Activated naive CD4-positive, alpha-beta T cell treated with anti-CD3 and anti-CD28 coated beads, Interleukin-2, amount 50 U/mL, for 72 hours (primary cell): ENCODE measurements at regions not wholly inside any gene's neighbourhood (a gene's known extent, or its start where the extent isn't known, plus 50 kb on each side); places are given as distances from the start of the nearest gene placed in this dataset.

Experiments used
- ATAC-seq, 2 donors: fragments of 150-1000 bp; cut with Tn5 transposase; 2 replicates each; pipeline ENCODE4 v1.10.0; 2021; ENCODE audit warnings: mild to moderate bottlenecking in 2 of 2, moderate library complexity in 2 of 2
- DNase-seq, 2 donors: peaks; one replicate each; pipeline ENCODE4 v3.0.0; 2021 to 2022; ENCODE audit warnings: low spot score in 2 of 2
- H3K27ac Mint-ChIP-seq, 2 donors: one replicate each; pipeline ENCODE4 v1.8.0; 2022; ENCODE audit warnings: mild to moderate bottlenecking in 2 of 2, mixed read lengths in 2 of 2
- H3K36me3 Mint-ChIP-seq, 2 donors: one replicate each; pipeline ENCODE4 v1.8.0; 2022; ENCODE audit warnings: mixed read lengths in 2 of 2
- H3K9me3 Mint-ChIP-seq, 2 donors: one replicate each; pipeline ENCODE4 v1.8.0; 2022; ENCODE audit warnings: mixed read lengths in 2 of 2

GRCh38 chr4:139611391-139611790, 54.2 kb upstream of the MGST2 start:
- ATAC-seq (no peak), DNase-seq (no peak)
- peaks cover 6% of the 10 kb centered on the region in 2 donors for H3K36me3 Mint-ChIP-seq
- peak overlapping the region in 1 of 2 donors; percentile 17 for H3K27ac Mint-ChIP-seq
- H3K9me3 Mint-ChIP-seq, result peaks cover 5% of the 10 kb centered on the region in 2 donors

- no peak for ATAC-seq
- peaks cover 14 to 18% of the 10 kb centered on the region in 2 donors for H3K9me3 Mint-ChIP-seq
Measured at GRCh38 chr4:139609647-139610046, 53.6 kb upstream of the SETD7 start.

GRCh38 chr4:139607502-139608060, 51.6 kb upstream of the SETD7 start:
- ATAC-seq, result no peak
- H3K9me3 Mint-ChIP-seq, result peaks cover 14 to 18% of the 10 kb centered on the region in 2 donors
- H3K27ac Mint-ChIP-seq, result no peak overlapping the region
- peaks cover 15 to 16% of the 10 kb centered on the region in 2 donors for H3K36me3 Mint-ChIP-seq
- DNase-seq, result no peak

More at GRCh38 chr4:139609647-139610046, 53.6 kb upstream of the SETD7 start:
- Mint-ChIP-seq H3K36me3 (peaks cover 15 to 16% of the 10 kb centered on the region in 2 donors), H3K27ac (no peak overlapping the region)
- no peak for DNase-seq

- DNase-seq, result no peak
Measured at GRCh38 chr4:139606579-139607501, 50.8 kb upstream of the SETD7 start.

GRCh38 chr4:139606103-139606502, 50.1 kb upstream of the SETD7 start:
- no peak for DNase-seq
- Mint-ChIP-seq H3K9me3 (peaks cover 14 to 18% of the 10 kb centered on the region in 2 donors), H3K36me3 (peaks cover 15 to 16% of the 10 kb centered on the region in 2 donors), H3K27ac (peak overlapping the region; percentile 9 to 80)
- ATAC-seq, result no peak

More at GRCh38 chr4:139606579-139607501, 50.8 kb upstream of the SETD7 start:
- peak in 1 of 2 donors; percentile 61 for ATAC-seq
- H3K27ac Mint-ChIP-seq, result peak overlapping the region in 1 of 2 donors; percentile 80
- peaks cover 14 to 18% of the 10 kb centered on the region in 2 donors for H3K9me3 Mint-ChIP-seq
- H3K36me3 Mint-ChIP-seq, result peaks cover 15 to 16% of the 10 kb centered on the region in 2 donors
